Esophagus squamous epithelium (tissue), 5 donors: ENCODE measurements at regions not wholly inside any gene's neighbourhood (a gene's known extent, or its start where the extent isn't known, plus 50 kb on each side); places are given as distances from the start of the nearest gene placed in this dataset.

ENCODE experiments used
- DNase-seq: peaks from one replicate; lab custom pipeline; 2025; lab: John Stamatoyannopoulos, UW
- H3K27ac ChIP-seq, 4 donors: fragments of 200-600 bp; sonication (generic); one replicate each; pipeline ENCODE4 v1.5.1; 2016 to 2019; ENCODE audit warnings: mild to moderate bottlenecking in 1 of 4
- H3K27me3 ChIP-seq, 4 donors: fragments of 200-600 bp; sonication (generic); 1 replicate in 3 of 4; 2 replicates in 1 of 4; pipeline versions ENCODE4 v1.5.1 to v1.6.0; 2017 to 2021; ENCODE audit warnings: antibody characterized with exemption in 1 of 4
- H3K36me3 ChIP-seq, 3 donors: fragments of 200-600 bp; sonication (generic); one replicate each; pipeline ENCODE4 v1.5.1; 2016 to 2019
- H3K4me1 ChIP-seq, 3 donors: fragments of 200-600 bp; sonication (generic); one replicate each; pipeline ENCODE4 v1.5.1; 2017 to 2019
- H3K4me3 ChIP-seq, 4 donors: fragments of 200-600 bp; sonication (generic); 1 replicate in 3 of 4; 2 replicates in 1 of 4; pipeline ENCODE4 v1.5.1; 2016 to 2019; ENCODE audit warnings: mild to moderate bottlenecking in 2 of 4, moderate library complexity in 1 of 4
- H3K9me3 ChIP-seq, 3 donors: fragments of 200-600 bp; sonication (generic); one replicate each; pipeline ENCODE4 v1.5.1; 2016 to 2019
- CTCF ChIP-seq, 6 experiments: fragments of 450-650 bp in 4 of 6; fragments of 200-600 bp in 2 of 6; sonication (generic) in 2 of 6; IDR thresholded peaks; one replicate each; pipeline ENCODE4 v1.5.1; 2016 to 2019; ENCODE audit warnings: antibody characterized with exemption in 6 of 6, mild to moderate bottlenecking in 4 of 6, moderate library complexity in 4 of 6
- POLR2A ChIP-seq, 4 donors: fragments of 450-650 bp; IDR thresholded peaks; one replicate each; pipeline ENCODE4 v1.6.1; 2017; ENCODE audit warnings: antibody characterized with exemption in 4 of 4, mild to moderate bottlenecking in 4 of 4, moderate library complexity in 3 of 4
- WGBS, 2 donors: methylation state at CpG; one replicate each; pipeline ENCODE4 v1.1.5; 2018; 5-methylcytosine and 5-hydroxymethylcytosine counted together
- intact Hi-C: fragments of 100-400 bp; cut with DNase I; formaldehyde crosslinking; loops from one replicate; pipeline ENCODE4 v1.15.0; 2022
- donor health status: DM: yes; HTN: yes; CAD: no.

- peaks cover 33 to 57% (median 44%) of the 10 kb centered on the region in 3 donors for H3K4me1 ChIP-seq
- H3K9me3 ChIP-seq, result no peaks in the 10 kb centered on the region
- H3K27me3 ChIP-seq, result no peaks in the 10 kb centered on the region
- no peak for DNase-seq
- no peaks in the 10 kb centered on the region for H3K36me3 ChIP-seq
- no peak overlapping the region for H3K4me3 ChIP-seq
- peak overlapping the region; percentile 80 to 94 (median 90) for H3K27ac ChIP-seq
- intact Hi-C loops, result no loop called here
- TF ChIP-seq CTCF (IDR thresholded peaks at IDR 0.05) (no peak), POLR2A (IDR thresholded peaks at IDR 0.05) (no peak)
These were observed 99.0 kb upstream of the LIPC start for GRCh38 chr15:58332676-58333400.

GRCh38 chr15:58334803-58335202 is 97.0 kb upstream of the LIPC start:
- intact Hi-C loops, result no loop called here
- Histone ChIP-seq H3K27me3 (no peaks in the 10 kb centered on the region), H3K4me3 (no peak overlapping the region), H3K36me3 (no peaks in the 10 kb centered on the region), H3K27ac (peak overlapping the region in 2 of 4 donors; percentile 11 to 14), H3K9me3 (no peaks in the 10 kb centered on the region), H3K4me1 (peaks cover 31 to 51% (median 42%) of the 10 kb centered on the region in 3 donors)
- 55 to 78% methylated on average over 2 of the region's 2 CpGs for WGBS, 2 donors
- TF ChIP-seq POLR2A (IDR thresholded peaks at IDR 0.05), result no peak
- TF ChIP-seq CTCF (IDR thresholded peaks at IDR 0.05), result no peak
- DNase-seq, result no peak

- no peak overlapping the region for H3K27ac ChIP-seq
- WGBS, 2 donors, result 71 to 76% methylated on average over 3 of the region's 3 CpGs
- H3K9me3 ChIP-seq, result no peaks in the 10 kb centered on the region
- no peak for TF ChIP-seq CTCF (IDR thresholded peaks at IDR 0.05)
- no peak for TF ChIP-seq POLR2A (IDR thresholded peaks at IDR 0.05)
- H3K36me3 ChIP-seq, result no peaks in the 10 kb centered on the region
- H3K4me1 ChIP-seq, result peaks cover 22 to 37% (median 29%) of the 10 kb centered on the region in 3 donors
- H3K4me3 ChIP-seq, result no peak overlapping the region
- intact Hi-C loops, result no loop called here
- no peaks in the 10 kb centered on the region for H3K27me3 ChIP-seq
- no peak for DNase-seq
These were observed 95.6 kb upstream of the LIPC start for GRCh38 chr15:58336161-58336560.

GRCh38 chr15:58340176-58340575 is 91.6 kb upstream of the LIPC start:
- Histone ChIP-seq H3K4me1 (peaks cover 0 to 8% (median 4%) of the 10 kb centered on the region in 3 donors), H3K27me3 (no peaks in the 10 kb centered on the region), H3K27ac (no peak overlapping the region), H3K36me3 (no peaks in the 10 kb centered on the region), H3K4me3 (no peak overlapping the region), H3K9me3 (no peaks in the 10 kb centered on the region)
- DNase-seq, result no peak
- no peak for TF ChIP-seq POLR2A (IDR thresholded peaks at IDR 0.05)
- WGBS, 2 donors, result 40 to 66% methylated on average over 3 of the region's 3 CpGs
- intact Hi-C loops, result no loop called here

- no peak overlapping the region for H3K4me3 ChIP-seq
- no peak for TF ChIP-seq CTCF (IDR thresholded peaks at IDR 0.05)
- TF ChIP-seq POLR2A (IDR thresholded peaks at IDR 0.05), result no peak
- no peak for DNase-seq
- H3K36me3 ChIP-seq, result no peaks in the 10 kb centered on the region
- no peaks in the 10 kb centered on the region for H3K27me3 ChIP-seq
- H3K4me1 ChIP-seq, result no peaks in the 10 kb centered on the region
- H3K9me3 ChIP-seq, result no peaks in the 10 kb centered on the region
- intact Hi-C loops, result no loop called here
- WGBS, 2 donors, result 79 to 85% methylated on average over 6 of the region's 6 CpGs
- H3K27ac ChIP-seq, result no peak overlapping the region
These were observed 89.3 kb upstream of the LIPC start for GRCh38 chr15:58342508-58342907.
